SK-N-SH (cell line): ENCODE measurements at regions not wholly inside any gene's neighbourhood (a gene's known extent, or its start where the extent isn't known, plus 50 kb on each side); places are given as distances from the start of the nearest gene placed in this dataset.

Experiments used
- CTCF ChIA-PET: fragments of 300-600, 350-600 bp; formaldehyde crosslinking; extraction: SDS; loops from one replicate; lab custom pipeline; 2021; lab: Yijun Ruan, JAX
- POLR2A ChIA-PET: fragments of 350-600 bp; sonication (Branson Sonifier 250); formaldehyde crosslinking; extraction: SDS; loops from one replicate; lab custom pipeline; 2020; ENCODE audit warnings: antibody characterized with exemption, inconsistent platforms; lab: Yijun Ruan, JAX
- DNase-seq: peaks from one replicate; pipeline ENCODE4 v3.0.0; 2012
- H2AFZ ChIP-seq: fragments of 200-600 bp; sonication (generic); 2 replicates; pipeline ENCODE4 v1.8.1; 2016; ENCODE audit warnings: antibody characterized with exemption, mild to moderate bottlenecking, low read depth
- H3F3A ChIP-seq: fragments of 200-600 bp; sonication (generic); replicated peaks from 2 replicates; pipeline ENCODE3; 2016; ENCODE audit warnings: antibody characterized with exemption, mild to moderate bottlenecking; ENCODE audit not compliant: insufficient read depth
- H3K27ac ChIP-seq, 2 experiments: fragments of 200-500 bp in 1 of 2; fragments of 200-600 bp in 1 of 2; sonication (Bioruptor generic) in 1 of 2; sonication (generic), shearing (Covaris generic) in 1 of 2; 2 replicates each; pipeline versions ENCODE4 v1.5.1 to v1.6.1; 2014 to 2016; ENCODE audit warnings: low read depth in 2 of 2, inconsistent platforms in 1 of 2, low read length in 1 of 2, mild to moderate bottlenecking in 1 of 2, mixed read lengths in 1 of 2
- H3K27me3 ChIP-seq: fragments of 200-600 bp; sonication (generic), shearing (Covaris generic); 2 replicates; pipeline ENCODE4 v1.6.1; 2016; ENCODE audit warnings: mixed run types; ENCODE audit not compliant: insufficient read depth
- H3K36me3 ChIP-seq, 2 experiments: fragments of 200-500 bp in 1 of 2; fragments of 200-600 bp in 1 of 2; sonication (Bioruptor generic) in 1 of 2; sonication (generic) in 1 of 2; replicated peaks in 1 of 2; 2 replicates each; pipeline versions ENCODE3 to v1.5.1; 2014 to 2016; ENCODE audit warnings: low read length in 1 of 2, mild to moderate bottlenecking in 1 of 2; ENCODE audit not compliant: insufficient read depth in 2 of 2, control insufficient read depth in 1 of 2
- H3K4me1 ChIP-seq, 2 experiments: fragments of 200-500 bp in 1 of 2; fragments of 200-600 bp in 1 of 2; sonication (Bioruptor generic) in 1 of 2; sonication (generic), shearing (Covaris generic) in 1 of 2; 2 replicates each; pipeline versions ENCODE4 v1.5.1 to v1.6.1; 2014 to 2016; ENCODE audit warnings: low read depth in 1 of 2, low read length in 1 of 2, mixed run types in 1 of 2; ENCODE audit not compliant: insufficient read depth in 2 of 2, control insufficient read depth in 1 of 2
- H3K4me2 ChIP-seq: fragments of 200-600 bp; sonication (generic), shearing (Covaris generic); 2 replicates; pipeline ENCODE4 v1.6.1; 2017; ENCODE audit warnings: mixed run types
- H3K4me3 ChIP-seq, 2 experiments: fragments of 200-500 bp in 1 of 2; fragments of 200-600 bp in 1 of 2; sonication (Bioruptor generic) in 1 of 2; sonication (generic), shearing (Covaris generic) in 1 of 2; 2 replicates each; pipeline versions ENCODE4 v1.5.1 to v1.8.1; 2014 to 2016; ENCODE audit warnings: low read depth in 2 of 2, inconsistent platforms in 1 of 2, low read length in 1 of 2, mild to moderate bottlenecking in 1 of 2, mixed read lengths in 1 of 2, moderate library complexity in 1 of 2
- H3K79me2 ChIP-seq: fragments of 200-600 bp; sonication (generic); 2 replicates; pipeline ENCODE4 v1.8.1; 2017; ENCODE audit warnings: mild to moderate bottlenecking; ENCODE audit not compliant: insufficient read depth
- H3K9ac ChIP-seq: fragments of 200-600 bp; sonication (generic); 2 replicates; pipeline ENCODE4 v1.6.1; 2017; ENCODE audit warnings: mixed run types
- H3K9me2 ChIP-seq: fragments of 200-600 bp; sonication (generic); 2 replicates; pipeline ENCODE4 v1.6.1; 2017; ENCODE audit warnings: mixed run types
- H3K9me3 ChIP-seq: fragments of 200-600 bp; sonication (generic); 2 replicates; pipeline ENCODE4 v1.6.1; 2017; ENCODE audit warnings: mixed run types, mild to moderate bottlenecking, moderate library complexity
- H4K20me1 ChIP-seq: fragments of 200-600 bp; sonication (generic); 2 replicates; pipeline ENCODE4 v1.6.1; 2017; ENCODE audit warnings: mild to moderate bottlenecking, mixed run types; ENCODE audit not compliant: insufficient read depth
- CHD2 ChIP-seq: fragments of 150-350 bp; IDR thresholded peaks from 2 replicates; pipeline ENCODE4 v1.6.1; 2018; ENCODE audit warnings: low read length; ENCODE audit not compliant: partially characterized antibody
- CTCF ChIP-seq: fragments of 200-600 bp; sonication (generic); IDR thresholded peaks from 2 replicates; pipeline ENCODE4 v1.6.1; 2017; ENCODE audit warnings: antibody characterized with exemption, mild to moderate bottlenecking, moderate library complexity
- FOXJ3 ChIP-seq: sonication (generic); formaldehyde crosslinking; IDR thresholded peaks from 2 replicates; pipeline ENCODE4 v1.5.1; 2020; ENCODE audit warnings: mild to moderate bottlenecking, missing genetic modification reagents
- FOXM1 ChIP-seq: IDR thresholded peaks from 2 replicates; pipeline ENCODE4 v1.4.0; 2012; ENCODE audit warnings: low read depth, mild to moderate bottlenecking
- GABPA ChIP-seq: IDR thresholded peaks from 2 replicates; pipeline ENCODE4 v1.4.0; 2012; ENCODE audit warnings: low read depth, mild to moderate bottlenecking
- MEF2A ChIP-seq: IDR thresholded peaks from 2 replicates; pipeline ENCODE4 v1.4.0; 2012; ENCODE audit warnings: low read depth, borderline replicate concordance
- MXI1 ChIP-seq: IDR thresholded peaks from 2 replicates; pipeline ENCODE4 v1.6.1; 2012; ENCODE audit warnings: mild to moderate bottlenecking, low read depth, low read length, improper control_type of control experiment
- NFIC ChIP-seq: IDR thresholded peaks from 2 replicates; pipeline ENCODE4 v1.4.0; 2012; ENCODE audit warnings: borderline replicate concordance
- NRF1 ChIP-seq: IDR thresholded peaks from 2 replicates; pipeline ENCODE4 v1.6.1; 2012; ENCODE audit warnings: low read depth, mild to moderate bottlenecking, low read length
- PBX3 ChIP-seq: IDR thresholded peaks from 2 replicates; pipeline ENCODE4; 2012
- RAD21 ChIP-seq: IDR thresholded peaks from 2 replicates; pipeline ENCODE4 v1.6.1; 2012; ENCODE audit warnings: mild to moderate bottlenecking, low read length
- RCOR1 ChIP-seq: fragments of 150-350 bp; IDR thresholded peaks from 2 replicates; pipeline ENCODE4 v1.6.1; 2017; ENCODE audit warnings: antibody characterized with exemption, low read length
- TEAD4 ChIP-seq: IDR thresholded peaks from 2 replicates; pipeline ENCODE4 v1.4.0; 2012; ENCODE audit warnings: mild to moderate bottlenecking, borderline replicate concordance; ENCODE audit not compliant: insufficient read depth
- USF1 ChIP-seq: IDR thresholded peaks from 2 replicates; pipeline ENCODE4 v1.4.0; 2012; ENCODE audit warnings: low read depth, borderline replicate concordance
- USF2 ChIP-seq: fragments of 150-350 bp; IDR thresholded peaks from 2 replicates; pipeline ENCODE4 v1.6.1; 2017; ENCODE audit warnings: antibody characterized with exemption, low read length, low read depth, borderline replicate concordance
- YY1 ChIP-seq: IDR thresholded peaks from 2 replicates; pipeline ENCODE4 v1.4.0; 2012; ENCODE audit warnings: low read depth, mild to moderate bottlenecking
- ZBTB33 ChIP-seq: IDR thresholded peaks from 2 replicates; pipeline ENCODE4 v1.4.0; 2012; ENCODE audit warnings: low read depth, borderline replicate concordance
- WGBS: methylation state at CpG from one replicate; pipeline ENCODE4 v1.1.6; 2017; ENCODE audit warnings: low lambda C conversion rate; 5-methylcytosine and 5-hydroxymethylcytosine counted together

- H3K9ac ChIP-seq, result no peak overlapping the region
- no peaks in the 10 kb centered on the region for H3K4me1 ChIP-seq
- H3F3A ChIP-seq, result no peaks in the 10 kb centered on the region
- no peaks in the 10 kb centered on the region for H3K9me2 ChIP-seq
- WGBS, result 5% methylated on average over 1 of the region's 1 CpG
- ChIA-PET POLR2A (no interaction called here), CTCF (interaction anchor here (1.4 kb wide), 1 partner anchor 16 kb away, joined by 3 read pairs; no protein-coding TSS in a partner anchor)
- DNase-seq, result no peak
- no peak overlapping the region for H3K4me2 ChIP-seq
- no peaks in the 10 kb centered on the region for H3K79me2 ChIP-seq
- H3K9me3 ChIP-seq, result no peaks in the 10 kb centered on the region
- H2AFZ ChIP-seq, result no peak overlapping the region
- H3K4me3 ChIP-seq, result no peak overlapping the region
- TF ChIP-seq PBX3 (no peak), CHD2 (no peak), ZBTB33 (no peak), NFIC (no peak), MEF2A (no peak), RCOR1 (no peak), FOXM1 (no peak)
- no peaks in the 10 kb centered on the region; the same call in 1 of the 2 replicates for H3K27me3 ChIP-seq
- H3K27ac ChIP-seq, result no peak overlapping the region
- H4K20me1 ChIP-seq, result no peaks in the 10 kb centered on the region
- H3K36me3 ChIP-seq, result no peaks in the 10 kb centered on the region
Observed at GRCh38 chr4:85061974-85062373, 95.5 kb upstream of the WDFY3 start.

- Histone ChIP-seq H3K79me2 (no peaks in the 10 kb centered on the region), H3K9ac (no peak overlapping the region), H3K9me3 (no peaks in the 10 kb centered on the region), H3K4me3 (no peak overlapping the region), H3K4me1 (no peaks in the 10 kb centered on the region), H3K27ac (no peak overlapping the region), H4K20me1 (no peaks in the 10 kb centered on the region), H2AFZ (no peak overlapping the region), H3K36me3 (no peaks in the 10 kb centered on the region), H3F3A (no peaks in the 10 kb centered on the region), H3K9me2 (no peaks in the 10 kb centered on the region), H3K27me3 (no peaks in the 10 kb centered on the region; the same call in 1 of the 2 replicates), H3K4me2 (no peak overlapping the region)
- no peak for DNase-seq
- CTCF ChIA-PET, result no interaction called here
- POLR2A ChIA-PET, result no interaction called here
- TF ChIP-seq MEF2A, result no peak
- no peak for TF ChIP-seq RAD21
- no peak for TF ChIP-seq USF1
Observed at GRCh38 chr4:85062466-85062865, 96.0 kb upstream of the WDFY3 start.

GRCh38 chr4:85067342-85067741 is 100.9 kb upstream of the WDFY3 start:
- Histone ChIP-seq H2AFZ (no peak overlapping the region), H3K27me3 (no peaks in the 10 kb centered on the region; the same call in 1 of the 2 replicates), H3K4me1 (no peaks in the 10 kb centered on the region), H3K27ac (no peak overlapping the region), H3K36me3 (no peaks in the 10 kb centered on the region), H3K79me2 (no peaks in the 10 kb centered on the region), H4K20me1 (no peaks in the 10 kb centered on the region), H3K4me2 (no peak overlapping the region), H3K9me2 (no peaks in the 10 kb centered on the region), H3K9ac (no peak overlapping the region), H3K9me3 (no peaks in the 10 kb centered on the region), H3K4me3 (no peak overlapping the region), H3F3A (no peaks in the 10 kb centered on the region)
- 69% methylated on average over 2 of the region's 2 CpGs for WGBS
- ChIA-PET CTCF (interaction anchor here (1.2 to 3.1 kb wide), 2 partner anchors 17 to 317 kb away, joined by 3 to 8 read pairs; no protein-coding TSS in a partner anchor), POLR2A (no interaction called here)
- no peak for DNase-seq
- TF ChIP-seq RAD21, result no peak
- no peak for TF ChIP-seq RCOR1
- TF ChIP-seq USF2, result no peak
- TF ChIP-seq MEF2A, result no peak
- no peak for TF ChIP-seq NRF1
- TF ChIP-seq CTCF, result no peak
- TF ChIP-seq MXI1, result no peak
- TF ChIP-seq FOXJ3 (CRISPR knock-in tag), result no peak
- TF ChIP-seq TEAD4, result no peak
- TF ChIP-seq NFIC, result no peak
- no peak for TF ChIP-seq YY1
- TF ChIP-seq GABPA, result no peak
